ENCODE measurements at regions not wholly inside any gene's neighbourhood (a gene's known extent, or its start where the extent isn't known, plus 50 kb on each side); places are given as distances from the start of the nearest gene placed in this dataset.
"Not testable (repeated sequence)": the region's sequence is repeated elsewhere in the genome, so short reads cannot be mapped to it uniquely, and the experiment has no call there.

- TF ChIP-seq, protein P1, sequence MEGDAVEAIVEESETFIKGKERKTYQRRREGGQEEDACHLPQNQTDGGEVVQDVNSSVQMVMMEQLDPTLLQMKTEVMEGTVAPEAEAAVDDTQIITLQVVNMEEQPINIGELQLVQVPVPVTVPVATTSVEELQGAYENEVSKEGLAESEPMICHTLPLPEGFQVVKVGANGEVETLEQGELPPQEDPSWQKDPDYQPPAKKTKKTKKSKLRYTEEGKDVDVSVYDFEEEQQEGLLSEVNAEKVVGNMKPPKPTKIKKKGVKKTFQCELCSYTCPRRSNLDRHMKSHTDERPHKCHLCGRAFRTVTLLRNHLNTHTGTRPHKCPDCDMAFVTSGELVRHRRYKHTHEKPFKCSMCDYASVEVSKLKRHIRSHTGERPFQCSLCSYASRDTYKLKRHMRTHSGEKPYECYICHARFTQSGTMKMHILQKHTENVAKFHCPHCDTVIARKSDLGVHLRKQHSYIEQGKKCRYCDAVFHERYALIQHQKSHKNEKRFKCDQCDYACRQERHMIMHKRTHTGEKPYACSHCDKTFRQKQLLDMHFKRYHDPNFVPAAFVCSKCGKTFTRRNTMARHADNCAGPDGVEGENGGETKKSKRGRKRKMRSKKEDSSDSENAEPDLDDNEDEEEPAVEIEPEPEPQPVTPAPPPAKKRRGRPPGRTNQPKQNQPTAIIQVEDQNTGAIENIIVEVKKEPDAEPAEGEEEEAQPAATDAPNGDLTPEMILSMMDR (IDR thresholded peaks at IDR 0.05) = not testable (repeated sequence)
- not testable (repeated sequence) for TF ChIP-seq EZH2 (IDR thresholded peaks at IDR 0.05)
Measured at GRCh38 chr14:57056522-57056921, 212.2 kb downstream of the EXOC5 start.

All from neural progenitor cell (in vitro differentiated cells).